B cell (primary cell): ENCODE measurements at regions not wholly inside any gene's neighbourhood (a gene's known extent, or its start where the extent isn't known, plus 50 kb on each side); places are given as distances from the start of the nearest gene placed in this dataset.

ENCODE experiments used
- ATAC-seq: fragments of 200-7000 bp; cut with Tn5 transposase; one replicate; pipeline ENCODE4 v1.10.0; 2021; ENCODE audit warnings: low read depth, mild to moderate bottlenecking, moderate number of reproducible peaks, moderate library complexity
- CTCF ChIA-PET: fragments of 350-600 bp; sonication (Branson Sonifier 250); formaldehyde crosslinking; loops from one replicate; lab custom pipeline; 2021; ENCODE audit warnings: antibody characterized with exemption, inconsistent platforms; lab: Charles Lee
- POLR2A ChIA-PET: fragments of 350-600 bp; sonication (Branson Sonifier 250); formaldehyde crosslinking; loops from one replicate; lab custom pipeline; 2021; ENCODE audit warnings: antibody characterized with exemption; lab: Charles Lee
- DNase-seq: peaks from one replicate; pipeline ENCODE4 v3.0.0; 2013
- H2AFZ ChIP-seq: 2 replicates; pipeline ENCODE4 v1.6.1; 2012; ENCODE audit warnings: mild to moderate bottlenecking, low read depth, low read length; ENCODE audit not compliant: insufficient read depth, poor library complexity, severe bottlenecking
- H3K27ac ChIP-seq, 2 donors: 1 replicate in 1 of 2; 2 replicates in 1 of 2; pipeline ENCODE4 v1.5.1; 2012 to 2013; ENCODE audit warnings: low read length in 2 of 2, mild to moderate bottlenecking in 2 of 2, moderate library complexity in 1 of 2
- H3K27me3 ChIP-seq, 4 experiments: fragments of 200-600 bp in 1 of 4; sonication (generic) in 1 of 4; replicated peaks in 1 of 4; 1 replicate in 2 of 4; 2 replicates in 2 of 4; pipeline versions ENCODE4 v1.6.1 to v1.7.0; 2013 to 2016; ENCODE audit warnings: low read length in 3 of 4, mild to moderate bottlenecking in 2 of 4, mixed read lengths in 1 of 4, moderate library complexity in 1 of 4; ENCODE audit not compliant: insufficient read depth in 4 of 4, control insufficient read depth in 3 of 4; ENCODE audit errors: control extremely low read depth in 1 of 4
- H3K36me3 ChIP-seq, 2 experiments: replicated peaks in 1 of 2; 1 replicate in 1 of 2; 2 replicates in 1 of 2; pipeline versions ENCODE4 v1.6.1 to v1.7.1; 2013; ENCODE audit warnings: low read length in 1 of 2; ENCODE audit not compliant: insufficient read depth in 2 of 2, control insufficient read depth in 1 of 2; ENCODE audit errors: control extremely low read depth in 1 of 2, extremely low read depth in 1 of 2
- H3K4me1 ChIP-seq, 2 donors: fragments of 200-600 bp in 1 of 2; sonication (generic) in 1 of 2; 1 replicate in 1 of 2; 2 replicates in 1 of 2; pipeline versions ENCODE4 v1.5.1 to v1.6.1; 2013 to 2017; ENCODE audit warnings: low read length in 2 of 2; ENCODE audit not compliant: control insufficient read depth in 2 of 2, insufficient read depth in 2 of 2
- H3K4me2 ChIP-seq: replicated peaks from 2 replicates; pipeline ENCODE3; 2012; ENCODE audit warnings: mild to moderate bottlenecking, low read depth, low read length; ENCODE audit not compliant: poor library complexity, severe bottlenecking
- H3K4me3 ChIP-seq, 5 experiments: fragments of 200-600 bp in 1 of 5; sonication (generic) in 1 of 5; 1 replicate in 3 of 5; 2 replicates in 2 of 5; pipeline versions ENCODE4 v1.5.1 to v1.7.0; 2011 to 2016; ENCODE audit warnings: low read length in 4 of 5, mild to moderate bottlenecking in 4 of 5, low read depth in 2 of 5, control low read depth in 1 of 5, moderate library complexity in 1 of 5; ENCODE audit not compliant: insufficient read depth in 1 of 5; ENCODE audit errors: control extremely low read depth in 1 of 5, extremely low read depth in 1 of 5
- H3K79me2 ChIP-seq: fragments of 200-600 bp; sonication (generic); one replicate; pipeline ENCODE4 v1.6.0; 2016; ENCODE audit warnings: low read length; ENCODE audit not compliant: control insufficient read depth, insufficient read depth
- H3K9ac ChIP-seq: fragments of 200-600 bp; sonication (generic); 2 replicates; pipeline ENCODE4 v1.6.1; 2017; ENCODE audit warnings: mild to moderate bottlenecking, low read length, moderate library complexity
- H3K9me3 ChIP-seq, 3 donors: one replicate each; pipeline versions ENCODE4 v1.6.1 to v1.7.1; 2013; ENCODE audit warnings: low read length in 2 of 3; ENCODE audit not compliant: control insufficient read depth in 2 of 3, insufficient read depth in 1 of 3; ENCODE audit errors: control extremely low read depth in 1 of 3
- H4K20me1 ChIP-seq: 2 replicates; pipeline ENCODE4 v1.6.0; 2012; ENCODE audit warnings: mild to moderate bottlenecking, low read length; ENCODE audit not compliant: insufficient read depth, control insufficient read depth, poor library complexity, severe bottlenecking
- H3K27ac Mint-ChIP-seq: one replicate; pipeline ENCODE4 v1.8.0; 2021; ENCODE audit warnings: mixed read lengths
- H3K27me3 Mint-ChIP-seq: one replicate; pipeline ENCODE4 v1.8.0; 2021; ENCODE audit warnings: mixed read lengths
- H3K4me1 Mint-ChIP-seq: one replicate; pipeline ENCODE4 v1.8.0; 2021; ENCODE audit warnings: mixed read lengths
- H3K4me3 Mint-ChIP-seq: one replicate; pipeline ENCODE4 v1.8.0; 2021; ENCODE audit warnings: mixed read lengths
- H3K9me3 Mint-ChIP-seq: one replicate; pipeline ENCODE4 v1.8.0; 2022; ENCODE audit warnings: mixed read lengths; ENCODE audit not compliant: insufficient read depth
- CTCF ChIP-seq: fragments of 200-600 bp; IDR thresholded peaks from one replicate; pipeline ENCODE4 v1.8.0; 2022; ENCODE audit warnings: antibody characterized with exemption, mild to moderate bottlenecking
- EZH2 ChIP-seq: IDR thresholded peaks from 2 replicates; pipeline ENCODE4 v1.6.1; 2012; ENCODE audit warnings: borderline replicate concordance, low read depth, mild to moderate bottlenecking, moderate library complexity, low read length; ENCODE audit not compliant: insufficient read depth, poor library complexity, severe bottlenecking
- WGBS: methylation state at CpG from one replicate; pipeline ENCODE4 v1.1.5; 2013; ENCODE audit warnings: missing lambda C conversion rate; ENCODE audit not compliant: insufficient coverage; 5-methylcytosine and 5-hydroxymethylcytosine counted together
- intact Hi-C: fragments of 100-400 bp; cut with micrococcal nuclease; formaldehyde crosslinking; loops from one replicate; pipeline ENCODE4 v1.10.0; 2022

GRCh38 chr14:39492267-39492666, 60.0 kb upstream of the FBXO33 start:
- Histone ChIP-seq H3K4me1 (no peaks in the 10 kb centered on the region), H3K9me3 (peaks cover 0 to 8% (median 0%) of the 10 kb centered on the region in 3 donors), H2AFZ (no peak overlapping the region), H4K20me1 (no peaks in the 10 kb centered on the region), H3K79me2 (no peaks in the 10 kb centered on the region), H3K27ac (no peak overlapping the region), H3K36me3 (no peaks in the 10 kb centered on the region), H3K4me2 (no peak overlapping the region), H3K27me3 (no peaks in the 10 kb centered on the region), H3K4me3 (no peak overlapping the region), H3K9ac (no peak overlapping the region)
- POLR2A ChIA-PET, result no interaction called here
- intact Hi-C loops, result no loop called here
- Mint-ChIP-seq H3K27ac (no peak overlapping the region), H3K4me1 (no peaks in the 10 kb centered on the region), H3K9me3 (peaks cover 10% of the 10 kb centered on the region), H3K4me3 (no peak overlapping the region), H3K27me3 (no peaks in the 10 kb centered on the region)
- no peak for TF ChIP-seq CTCF
- no peak for TF ChIP-seq EZH2
- CTCF ChIA-PET, result no interaction called here
- no peak for ATAC-seq
- no peak for DNase-seq
- WGBS, result 80% methylated on average over 1 of the region's 2 CpGs

DNA sequence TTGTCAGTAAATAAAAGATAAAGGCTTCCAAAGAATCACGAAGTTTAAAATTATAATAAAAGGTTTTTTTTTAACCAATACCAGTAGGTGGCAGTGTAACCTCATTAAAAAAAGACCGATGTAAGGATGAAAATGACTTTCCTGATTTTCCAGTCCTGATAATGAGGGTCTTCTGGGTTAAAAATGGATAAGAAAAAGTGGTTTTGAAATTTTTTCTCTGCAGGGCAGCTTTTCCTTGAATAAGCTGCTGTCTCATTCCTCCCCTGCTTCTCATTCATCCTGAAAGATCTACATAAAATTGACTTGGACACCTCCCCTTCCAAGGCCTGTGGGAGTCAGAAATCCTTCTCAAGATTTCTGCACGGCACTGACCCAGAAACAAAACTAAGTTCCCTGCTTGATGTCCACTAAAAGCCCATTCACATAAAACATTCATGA, 58.9 kb upstream of the FBXO33 start:
- no peak overlapping the region for H3K9ac ChIP-seq
- no peak overlapping the region for H3K4me3 ChIP-seq
- Mint-ChIP-seq H3K4me3 (no peak overlapping the region), H3K27me3 (no peaks in the 10 kb centered on the region), H3K9me3 (peaks cover 8% of the 10 kb centered on the region), H3K27ac (no peak overlapping the region), H3K4me1 (no peaks in the 10 kb centered on the region)
- no peak overlapping the region for H3K4me2 ChIP-seq
- ATAC-seq (no peak), DNase-seq (peak; percentile 46)
- intact Hi-C loops, result no loop called here
- 40% methylated on average over 1 of the region's 3 CpGs for WGBS
- ChIA-PET CTCF (no interaction called here), POLR2A (no interaction called here)
- H3K27me3 ChIP-seq, result no peaks in the 10 kb centered on the region
- H4K20me1 ChIP-seq, result no peaks in the 10 kb centered on the region
- TF ChIP-seq CTCF (peak; percentile 87), EZH2 (no peak)
- H3K9me3 ChIP-seq, result no peaks in the 10 kb centered on the region
- H3K27ac ChIP-seq, result no peak overlapping the region
- no peaks in the 10 kb centered on the region for H3K79me2 ChIP-seq
- no peaks in the 10 kb centered on the region for H3K36me3 ChIP-seq
- no peaks in the 10 kb centered on the region for H3K4me1 ChIP-seq
- peak overlapping the region; percentile 26 for H2AFZ ChIP-seq
